Right hindlimb (tissue), 1 donor: ENCODE measurements at regions not wholly inside any gene's neighbourhood (a gene's known extent, or its start where the extent isn't known, plus 50 kb on each side); places are given as distances from the start of the nearest gene placed in this dataset.
"Not testable (repeated sequence)": the region's sequence is repeated elsewhere in the genome, so short reads cannot be mapped to it uniquely, and the experiment has no call there.

Source experiments
- DNase-seq: peaks from one replicate; pipeline ENCODE4 v3.0.0-alpha.2; 2018

- DNase-seq, result not testable (repeated sequence)
Observed at GRCh38 chr16:88188171-88188895, 194.4 kb upstream of the ZNF469 start.

- DNase-seq, result not testable (repeated sequence)
Observed at GRCh38 chr16:88190592-88191095, 192.1 kb upstream of the ZNF469 start.

GRCh38 chr16:88191168-88191567 is 191.6 kb upstream of the ZNF469 start:
- DNase-seq, result not testable (repeated sequence)

- no peak for DNase-seq
Observed at GRCh38 chr16:88192601-88193000, 190.2 kb upstream of the ZNF469 start.

GRCh38 chr16:88193706-88194396 is 188.9 kb upstream of the ZNF469 start:
- peak; percentile 80 for DNase-seq

GRCh38 chr16:88194397-88195268 is 188.1 kb upstream of the ZNF469 start:
- DNase-seq, result peak; percentile 68

- DNase-seq, result no peak
Observed at GRCh38 chr16:88195269-88195705, 187.5 kb upstream of the ZNF469 start.

- DNase-seq, result no peak
Observed at GRCh38 chr16:88195911-88196465, 186.8 kb upstream of the ZNF469 start.

- DNase-seq, result no peak
Observed at GRCh38 chr16:88196471-88197400, 186.0 kb upstream of the ZNF469 start.

GRCh38 chr16:88197481-88198456 is 185.0 kb upstream of the ZNF469 start:
- no peak for DNase-seq

GRCh38 chr16:88198457-88199295 is 184.1 kb upstream of the ZNF469 start:
- not testable (repeated sequence) for DNase-seq

GRCh38 chr16:88199296-88200153 is 183.2 kb upstream of the ZNF469 start:
- DNase-seq, result not testable (repeated sequence)

- not testable (repeated sequence) for DNase-seq
Observed at GRCh38 chr16:88200154-88200895, 182.4 kb upstream of the ZNF469 start.

GRCh38 chr16:88200896-88201185 is 181.9 kb upstream of the ZNF469 start:
- no peak for DNase-seq

- not testable (repeated sequence) for DNase-seq
Observed at GRCh38 chr16:88201611-88202010, 181.1 kb upstream of the ZNF469 start.

GRCh38 chr16:88202207-88202745 is 180.5 kb upstream of the ZNF469 start:
- DNase-seq, result no peak
